Spleen (tissue), 11 donors: ENCODE measurements at regions not wholly inside any gene's neighbourhood (a gene's known extent, or its start where the extent isn't known, plus 50 kb on each side); places are given as distances from the start of the nearest gene placed in this dataset.

Source experiments
- DNase-seq: peaks from one replicate; pipeline ENCODE4 v3.0.0-alpha.2; 2020
- H3K27ac ChIP-seq, 8 donors: fragments of 200-600 bp; sonication (generic) in 7 of 8; 1 replicate in 4 of 8; 2 replicates in 4 of 8; pipeline versions ENCODE4 v1.5.0 to v1.8.0; 2016 to 2021; ENCODE audit warnings: inconsistent platforms in 4 of 8, mild to moderate bottlenecking in 4 of 8, moderate library complexity in 1 of 8
- H3K27me3 ChIP-seq, 7 donors: fragments of 200-600 bp; sonication (generic) in 6 of 7; replicated peaks in 1 of 7; 1 replicate in 4 of 7; 2 replicates in 3 of 7; pipeline versions ENCODE4 v1.5.0 to v1.8.0; 2016 to 2021; ENCODE audit warnings: inconsistent platforms in 3 of 7, mild to moderate bottlenecking in 1 of 7
- H3K36me3 ChIP-seq, 6 donors: fragments of 200-600 bp; sonication (generic) in 5 of 6; 1 replicate in 4 of 6; 2 replicates in 2 of 6; pipeline versions ENCODE4 v1.5.0 to v1.8.0; 2016 to 2021; ENCODE audit warnings: inconsistent platforms in 2 of 6
- H3K4me1 ChIP-seq, 6 donors: fragments of 200-600 bp; sonication (generic) in 5 of 6; 1 replicate in 3 of 6; 2 replicates in 3 of 6; pipeline versions ENCODE4 v1.5.0 to v1.8.0; 2016 to 2021; ENCODE audit warnings: inconsistent platforms in 3 of 6
- H3K4me3 ChIP-seq, 8 donors: fragments of 200-600 bp; sonication (generic) in 7 of 8; 1 replicate in 4 of 8; 2 replicates in 4 of 8; pipeline versions ENCODE4 v1.5.0 to v1.8.0; 2016 to 2021; ENCODE audit warnings: inconsistent platforms in 4 of 8, mild to moderate bottlenecking in 4 of 8, moderate library complexity in 2 of 8
- H3K9me3 ChIP-seq, 8 donors: fragments of 200-600 bp; sonication (generic) in 7 of 8; 1 replicate in 4 of 8; 2 replicates in 4 of 8; pipeline versions ENCODE4 v1.5.0 to v1.8.0; 2016 to 2021; ENCODE audit warnings: inconsistent platforms in 4 of 8
- CTCF ChIP-seq, 11 experiments: fragments of 200-600 bp in 7 of 11; fragments of 450-650 bp in 4 of 11; sonication (generic) in 4 of 11; IDR thresholded peaks in 8 of 11; conservative IDR thresholded peaks in 3 of 11; 1 replicate in 7 of 11; 2 replicates in 4 of 11; pipeline versions ENCODE4 v1.4.0 to v1.8.0; 2016 to 2021; ENCODE audit warnings: antibody characterized with exemption in 11 of 11, inconsistent platforms in 4 of 11, mild to moderate bottlenecking in 1 of 11
- POLR2A ChIP-seq, 3 donors: fragments of 450-650 bp; IDR thresholded peaks; one replicate each; pipeline ENCODE4 v1.5.1; 2017; ENCODE audit warnings: antibody characterized with exemption in 3 of 3, mild to moderate bottlenecking in 1 of 3
- POLR2AphosphoS5 ChIP-seq, 3 donors: sonication (generic); formaldehyde crosslinking; IDR thresholded peaks; one replicate each; pipeline ENCODE4 v1.5.1; 2017; ENCODE audit warnings: antibody characterized with exemption in 3 of 3
- WGBS, 5 donors: extraction: QIAGEN DNeasy Blood & Tissue Kit in 3 of 5; methylation state at CpG; one replicate each; pipeline versions ENCODE4 v1.1.5 to v1.1.7; 2013 to 2018; 5-methylcytosine and 5-hydroxymethylcytosine counted together
- intact Hi-C: fragments of 100-400 bp; cut with DNase I; formaldehyde crosslinking; loops from one replicate; pipeline ENCODE4 v1.15.0; 2023; ENCODE audit warnings: low total_unique reads
- donor health status: healthy with polysubstance abuse.
- donor health status: DM: no; HTN: no; CAD: no; lungs with moderate emphysema.
- donor health status: DM: no; HTN: no; CAD: no.
- donor health status: Bipolar disorder and iron deficiency.
- donor health status: healthy.
- donor health status: DM: no; HTN: no; CAD: no.
- donor health status: DM: yes; HTN: yes; CAD: no.

- TF ChIP-seq POLR2AphosphoS5 (IDR thresholded peaks at IDR 0.05) (no peak), POLR2A (IDR thresholded peaks at IDR 0.05) (no peak), CTCF (IDR thresholded peaks at IDR 0.05 in 8 of 11, conservative IDR thresholded peaks at IDR 0.05 in 3 of 11) (no peak)
- Histone ChIP-seq H3K9me3 (no peaks in the 10 kb centered on the region), H3K27me3 (no peaks in the 10 kb centered on the region), H3K4me3 (no peak overlapping the region), H3K4me1 (no peaks in the 10 kb centered on the region), H3K36me3 (no peaks in the 10 kb centered on the region), H3K27ac (no peak overlapping the region)
- intact Hi-C loops = no loop called here
- WGBS, 5 donors = 71 to 80% (median 78%) methylated on average over 2 of the region's 2 CpGs
- DNase-seq = no peak
Observed at GRCh38 chr1:199129247-199129646, 490.4 kb downstream of the PTPRC start.

GRCh38 chr1:199132006-199132405 lies 493.2 kb downstream of the PTPRC start:
- TF ChIP-seq POLR2AphosphoS5 (IDR thresholded peaks at IDR 0.05) = no peak
- no peak for TF ChIP-seq CTCF (IDR thresholded peaks at IDR 0.05 in 8 of 11, conservative IDR thresholded peaks at IDR 0.05 in 3 of 11)
- no peak for TF ChIP-seq POLR2A (IDR thresholded peaks at IDR 0.05)
- no peak for DNase-seq
- intact Hi-C loops = no loop called here
- no peaks in the 10 kb centered on the region for H3K4me1 ChIP-seq
- no peaks in the 10 kb centered on the region for H3K36me3 ChIP-seq
- H3K27me3 ChIP-seq = no peaks in the 10 kb centered on the region
- H3K4me3 ChIP-seq = no peak overlapping the region
- 30 to 62% (median 45%) methylated on average over 1 of the region's 1 CpG for WGBS, 5 donors
- no peak overlapping the region for H3K27ac ChIP-seq
- no peaks in the 10 kb centered on the region for H3K9me3 ChIP-seq

GRCh38 chr1:199135901-199136300 lies 497.1 kb downstream of the PTPRC start:
- DNase-seq = no peak
- intact Hi-C loops = no loop called here
- whole genome bisulfite sequencing, 5 donors = 85 to 91% (median 88%) methylated on average over 4 of the region's 4 CpGs

GRCh38 chr1:199138061-199138460 lies 499.2 kb downstream of the PTPRC start:
- Histone ChIP-seq H3K27ac (no peak overlapping the region), H3K36me3 (no peaks in the 10 kb centered on the region), H3K27me3 (no peaks in the 10 kb centered on the region), H3K9me3 (no peaks in the 10 kb centered on the region), H3K4me3 (no peak overlapping the region), H3K4me1 (no peaks in the 10 kb centered on the region)
- WGBS, 5 donors = 93 to 100% (median 96%) methylated on average over 1 of the region's 1 CpG
- DNase-seq = no peak
- intact Hi-C loops = no loop called here
- TF ChIP-seq POLR2A (IDR thresholded peaks at IDR 0.05) = no peak
- TF ChIP-seq CTCF (IDR thresholded peaks at IDR 0.05 in 8 of 11, conservative IDR thresholded peaks at IDR 0.05 in 3 of 11) = no peak
- no peak for TF ChIP-seq POLR2AphosphoS5 (IDR thresholded peaks at IDR 0.05)

More at GRCh38 chr1:199135901-199136300, 497.1 kb downstream of the PTPRC start:
- no peak overlapping the region for H3K4me3 ChIP-seq
- H3K27me3 ChIP-seq = no peaks in the 10 kb centered on the region
- H3K36me3 ChIP-seq = no peaks in the 10 kb centered on the region
- TF ChIP-seq POLR2A (IDR thresholded peaks at IDR 0.05) (no peak), CTCF (IDR thresholded peaks at IDR 0.05 in 8 of 11, conservative IDR thresholded peaks at IDR 0.05 in 3 of 11) (no peak), POLR2AphosphoS5 (IDR thresholded peaks at IDR 0.05) (no peak)
- no peak overlapping the region for H3K27ac ChIP-seq
- H3K9me3 ChIP-seq = no peaks in the 10 kb centered on the region
- H3K4me1 ChIP-seq = no peaks in the 10 kb centered on the region
